ENCODE measurements at regions not wholly inside any gene's neighbourhood (a gene's known extent, or its start where the extent isn't known, plus 50 kb on each side); places are given as distances from the start of the nearest gene placed in this dataset.
"Not testable (repeated sequence)": the region's sequence is repeated elsewhere in the genome, so short reads cannot be mapped to it uniquely, and the experiment has no call there.

DNA sequence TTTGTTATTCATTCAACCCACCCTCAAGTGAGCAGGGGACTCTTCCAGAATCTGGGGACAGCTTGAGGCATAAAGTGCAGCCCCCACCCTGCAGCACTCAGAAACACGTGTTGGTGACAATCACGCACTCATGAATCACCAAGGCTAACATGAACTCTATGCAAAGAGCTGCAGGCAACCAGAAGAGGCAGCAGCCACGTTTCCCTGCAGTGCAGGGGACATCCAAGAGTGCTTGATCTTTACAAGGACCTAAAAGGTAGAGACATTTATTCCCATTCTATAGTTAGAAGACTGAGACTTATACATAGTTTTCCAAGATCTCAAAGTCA, 135.2 kb upstream of the GDF10 start:
- no peak for DNase-seq (ENCODE audit: low spot score in 2 of 2)
- no peak for FAIRE-seq

DNA sequence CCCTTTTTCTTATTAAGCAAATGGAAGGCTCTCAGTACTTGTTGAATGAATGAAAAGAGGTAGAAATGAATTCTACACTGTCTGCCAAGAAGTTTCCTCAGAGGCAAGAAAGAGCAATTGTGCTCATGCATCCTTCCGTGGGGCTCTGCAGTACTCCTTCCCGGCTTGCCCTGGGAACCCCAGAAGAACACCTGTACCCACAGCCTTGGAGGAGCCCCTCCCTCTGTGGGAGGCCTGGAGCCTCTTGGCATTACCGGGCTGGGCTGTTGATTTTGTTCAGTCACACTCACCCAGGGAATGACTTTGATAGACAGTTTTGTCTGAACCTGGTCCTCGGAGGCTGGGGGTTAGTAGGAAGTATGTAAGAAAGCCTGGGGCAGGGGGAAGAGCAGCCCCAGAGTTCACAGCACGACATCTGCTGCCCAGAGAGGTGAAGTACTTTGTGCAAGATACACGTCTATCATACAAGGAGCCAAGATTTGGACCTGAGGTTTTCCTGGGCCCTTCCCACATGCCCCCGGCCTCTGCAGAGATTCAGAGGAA, 134.8 kb upstream of the GDF10 start:
- FAIRE-seq (no peak), DNase-seq (ENCODE audit: low spot score in 2 of 2) (no peak)

DNA sequence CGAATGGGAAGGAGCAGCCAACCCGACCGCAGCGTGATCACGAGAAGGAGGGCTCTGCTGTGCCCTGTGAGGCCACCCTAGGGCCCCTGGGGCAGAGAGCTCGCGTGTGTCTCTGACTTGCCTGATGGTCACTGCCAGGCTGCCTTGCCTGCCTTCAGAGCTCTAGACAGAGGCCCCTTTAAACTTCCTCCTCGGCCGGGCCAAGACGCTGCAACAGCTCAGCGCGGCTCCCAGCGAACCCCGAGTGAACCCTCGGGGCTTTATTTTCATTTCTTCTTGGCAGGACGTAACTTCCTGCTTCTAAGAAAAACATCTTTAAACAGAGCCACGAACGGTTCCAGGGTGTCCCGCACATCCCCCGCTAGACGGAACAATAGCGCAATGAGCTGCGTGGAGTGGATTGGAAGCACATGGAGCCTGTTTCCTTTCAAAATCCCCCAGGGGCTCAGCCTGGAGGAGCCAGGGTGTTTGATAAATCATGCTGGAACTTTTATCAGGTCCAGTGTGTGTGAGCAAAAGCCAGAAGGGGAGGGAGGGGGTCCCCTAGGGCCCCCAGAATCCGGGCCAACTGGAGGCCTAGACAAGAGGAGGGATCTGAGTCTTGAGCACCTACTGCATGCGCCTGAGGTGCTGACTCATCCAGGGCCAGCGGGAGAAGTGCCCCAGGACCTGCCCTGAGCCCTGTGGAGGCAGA, 134.1 kb upstream of the GDF10 start:
- FAIRE-seq (no peak), DNase-seq (ENCODE audit: low spot score in 2 of 2) (peak in 1 of 2 donors; percentile 14)

DNA sequence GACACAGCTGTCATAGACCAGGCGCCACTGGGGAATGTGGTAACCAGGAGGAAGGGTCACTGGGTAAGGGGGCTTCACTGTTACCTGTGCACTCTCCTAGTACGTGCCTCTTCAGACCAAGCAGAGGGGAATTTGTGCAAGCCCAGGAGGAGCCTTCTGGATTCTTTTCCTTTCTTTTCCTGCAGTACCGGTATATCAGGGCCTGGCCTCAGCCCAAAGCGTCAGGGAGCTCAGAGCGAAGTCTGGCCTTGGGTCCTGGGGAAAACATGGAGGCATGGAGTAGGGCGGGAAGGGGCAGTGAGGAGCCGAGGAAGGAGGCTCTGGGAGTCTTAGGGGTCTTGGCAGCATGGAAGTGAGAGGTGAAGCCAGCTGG, 133.6 kb upstream of the GDF10 start:
- no peak for DNase-seq (ENCODE audit: low spot score in 2 of 2)
- FAIRE-seq, result no peak

DNA sequence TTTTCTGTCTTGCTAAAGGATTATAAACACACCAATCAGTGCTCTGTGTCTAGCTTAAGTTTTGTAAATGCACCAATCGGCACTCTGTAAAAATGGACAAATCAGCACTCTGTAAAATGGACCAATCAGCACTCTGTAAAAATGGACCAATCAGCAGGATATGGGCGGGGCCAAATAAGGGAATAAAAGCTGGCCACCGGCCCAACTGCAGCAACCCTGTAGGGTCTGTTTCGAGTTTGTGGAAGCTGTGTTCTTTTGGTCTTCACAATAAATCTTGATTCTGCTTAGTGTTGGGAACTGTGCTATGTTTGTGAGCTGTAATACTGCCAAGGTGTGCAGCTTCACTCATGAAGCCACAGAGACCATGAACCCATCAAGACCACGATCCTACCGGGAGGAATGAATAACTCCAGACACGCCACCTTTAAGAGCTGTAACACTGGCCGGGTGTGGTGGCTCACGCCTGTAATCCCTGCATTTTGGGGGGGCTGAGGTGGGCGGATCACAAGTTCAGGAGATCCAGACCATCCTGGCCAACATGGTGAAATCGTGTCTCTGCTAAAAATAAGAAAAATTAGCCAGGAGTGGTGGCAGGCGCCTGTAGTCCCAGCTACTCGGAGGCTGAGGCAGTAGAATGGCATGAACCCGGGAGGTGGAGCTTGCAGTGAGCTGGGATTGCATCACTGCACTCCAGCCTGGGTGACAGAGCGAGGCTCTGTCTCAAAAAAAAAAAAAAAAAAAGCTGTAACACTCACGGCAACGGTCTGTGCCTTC, 133.0 kb upstream of the GDF10 start:
- not testable (repeated sequence) for FAIRE-seq; DNase-seq (ENCODE audit: low spot score in 2 of 2)

DNA sequence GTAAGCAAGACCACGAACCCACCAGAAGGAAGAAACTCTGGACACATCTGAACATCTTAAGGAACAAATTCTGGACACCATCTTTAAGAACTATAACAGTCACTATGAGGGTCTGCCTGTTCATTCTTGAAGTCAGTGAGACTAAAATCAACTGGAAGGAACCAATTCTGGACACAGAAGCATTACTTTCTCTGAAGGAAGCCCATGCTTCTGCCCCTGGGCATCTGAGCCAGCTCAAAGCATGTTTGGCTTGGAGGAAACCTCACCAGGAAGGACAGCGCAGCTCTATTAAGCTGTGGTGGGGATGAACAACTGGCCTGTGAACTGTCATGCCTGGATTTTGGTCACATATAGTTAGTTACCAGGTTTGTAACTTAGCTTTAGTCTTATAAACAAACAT, 132.4 kb upstream of the GDF10 start:
- FAIRE-seq, result no peak
- DNase-seq (ENCODE audit: low spot score in 2 of 2), result no peak

DNA sequence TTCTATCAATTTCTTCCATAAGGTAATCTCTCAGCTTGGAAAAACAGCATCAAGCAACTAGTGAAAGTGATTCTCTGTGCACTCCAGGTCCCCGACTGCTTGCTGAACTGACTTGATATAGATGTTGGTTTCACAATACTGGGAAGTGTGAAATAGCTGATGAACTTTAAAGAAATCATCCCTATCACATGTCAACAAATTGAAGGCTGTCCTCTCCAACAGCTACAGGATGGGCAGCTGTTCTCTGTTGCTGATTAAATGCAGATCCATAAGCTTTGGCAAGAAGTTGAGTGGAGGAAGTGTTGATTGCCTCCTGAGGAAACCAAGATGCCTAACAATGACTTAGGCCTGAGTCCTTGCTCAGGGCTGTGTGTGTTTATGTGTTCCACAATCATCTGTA, 130.4 kb upstream of the GDF10 start:
- FAIRE-seq, result no peak
- no peak for DNase-seq (ENCODE audit: low spot score in 2 of 2)

DNA sequence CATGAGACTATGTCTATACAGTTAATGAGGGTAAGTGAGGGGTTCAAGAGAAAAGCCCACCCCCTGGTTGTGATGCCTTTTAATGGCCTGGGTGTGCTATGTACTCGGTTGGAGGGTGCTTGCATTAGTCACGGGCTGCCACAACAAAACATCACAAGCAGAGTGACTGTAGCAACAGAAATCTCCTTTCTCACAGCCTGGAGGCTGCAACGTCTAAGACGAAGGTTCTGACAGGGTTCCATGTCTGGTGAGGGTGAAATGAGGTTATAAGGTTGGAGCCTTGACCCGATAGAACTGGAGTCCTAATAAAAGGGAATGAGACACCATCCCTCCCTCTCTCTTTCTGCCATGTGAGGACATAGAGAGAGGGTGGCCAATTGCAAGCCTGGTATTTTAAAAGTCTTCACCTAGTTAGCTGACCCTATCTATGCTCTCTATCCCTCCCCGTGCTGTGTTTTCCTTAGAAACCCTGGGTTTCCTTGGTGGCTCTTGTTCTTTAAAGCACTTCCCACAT, 126.0 kb upstream of the GDF10 start:
- FAIRE-seq (no peak), DNase-seq (ENCODE audit: low spot score in 2 of 2) (no peak)

DNA sequence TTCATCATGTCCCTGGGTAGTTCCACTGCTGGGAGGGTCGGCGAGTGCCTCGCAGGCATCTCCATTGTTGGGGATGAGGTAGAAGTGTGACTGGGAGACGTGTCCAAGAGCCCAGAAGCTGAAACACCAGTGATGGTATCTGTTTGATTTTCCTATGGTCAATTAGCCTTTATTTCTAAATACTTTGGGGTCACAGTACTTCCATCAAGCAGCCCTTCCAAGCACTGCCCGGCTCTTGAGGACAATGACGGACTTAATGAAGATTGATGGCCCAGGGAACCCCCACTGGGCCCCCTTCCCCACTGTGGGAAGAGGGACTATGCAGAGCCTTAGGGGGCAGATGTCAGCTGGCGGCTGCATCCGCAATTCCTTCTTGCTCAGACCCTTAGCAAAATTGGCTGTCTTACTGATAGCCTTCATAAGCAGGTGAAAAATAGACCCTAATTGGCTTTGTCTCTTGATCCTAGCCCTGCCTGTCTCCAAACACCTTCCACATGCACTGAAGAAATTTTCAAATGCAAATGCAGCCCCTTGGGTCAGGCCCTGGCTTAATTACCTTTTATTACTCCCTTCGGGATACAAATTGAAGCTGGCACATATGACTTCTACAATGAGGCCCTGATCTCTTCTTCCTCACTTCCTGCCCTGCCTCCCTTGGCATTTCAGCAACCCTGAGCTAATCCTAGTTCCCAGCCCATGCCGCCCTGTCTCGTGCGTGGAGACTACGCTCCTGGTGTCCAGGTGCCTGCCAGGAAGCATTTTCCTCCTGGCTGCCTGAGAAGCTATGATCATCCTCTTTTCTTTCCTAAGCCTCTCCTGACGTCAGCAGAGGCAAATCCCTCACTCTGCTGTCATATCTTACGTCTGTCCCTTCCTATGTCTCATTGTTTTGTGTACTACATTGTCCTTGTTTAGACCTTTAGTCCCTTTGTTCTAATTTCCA, 124.5 kb upstream of the GDF10 start:
- no peak for DNase-seq (ENCODE audit: low spot score in 2 of 2)
- FAIRE-seq, result no peak

DNA sequence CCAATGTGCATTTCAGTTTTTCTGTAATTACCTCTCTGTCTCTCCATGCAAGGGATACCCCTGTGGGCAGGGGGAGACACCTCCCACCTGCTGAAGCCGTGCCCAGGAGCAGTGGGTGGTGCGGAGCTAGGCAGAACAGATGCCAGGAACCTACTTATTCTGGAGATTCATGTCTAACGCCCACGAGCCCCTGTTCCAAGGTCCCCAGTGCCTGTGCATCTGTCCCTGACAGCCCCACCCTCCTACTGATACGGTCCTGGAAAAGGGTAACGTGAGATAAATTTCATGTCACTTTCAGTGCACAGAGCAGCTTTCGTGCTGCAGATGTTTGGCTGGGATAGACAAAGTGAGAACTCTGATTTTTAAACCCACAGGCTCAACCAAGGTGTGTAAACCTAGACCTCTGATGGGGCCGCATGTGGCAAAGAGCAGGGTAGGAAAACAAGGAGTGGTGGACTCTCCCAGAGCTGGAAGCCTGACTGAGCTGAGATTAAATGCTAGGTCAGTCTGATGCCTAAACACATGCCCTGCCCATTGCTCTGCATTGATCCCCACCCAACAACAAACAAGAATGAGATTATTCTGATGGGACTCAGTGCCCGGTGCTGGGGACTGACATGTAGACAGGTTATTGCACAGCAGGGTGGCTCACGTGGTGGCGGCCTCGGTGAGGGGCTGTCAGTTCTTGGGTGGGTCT, 123.6 kb upstream of the GDF10 start:
- DNase-seq (ENCODE audit: low spot score in 2 of 2), result no peak

DNA sequence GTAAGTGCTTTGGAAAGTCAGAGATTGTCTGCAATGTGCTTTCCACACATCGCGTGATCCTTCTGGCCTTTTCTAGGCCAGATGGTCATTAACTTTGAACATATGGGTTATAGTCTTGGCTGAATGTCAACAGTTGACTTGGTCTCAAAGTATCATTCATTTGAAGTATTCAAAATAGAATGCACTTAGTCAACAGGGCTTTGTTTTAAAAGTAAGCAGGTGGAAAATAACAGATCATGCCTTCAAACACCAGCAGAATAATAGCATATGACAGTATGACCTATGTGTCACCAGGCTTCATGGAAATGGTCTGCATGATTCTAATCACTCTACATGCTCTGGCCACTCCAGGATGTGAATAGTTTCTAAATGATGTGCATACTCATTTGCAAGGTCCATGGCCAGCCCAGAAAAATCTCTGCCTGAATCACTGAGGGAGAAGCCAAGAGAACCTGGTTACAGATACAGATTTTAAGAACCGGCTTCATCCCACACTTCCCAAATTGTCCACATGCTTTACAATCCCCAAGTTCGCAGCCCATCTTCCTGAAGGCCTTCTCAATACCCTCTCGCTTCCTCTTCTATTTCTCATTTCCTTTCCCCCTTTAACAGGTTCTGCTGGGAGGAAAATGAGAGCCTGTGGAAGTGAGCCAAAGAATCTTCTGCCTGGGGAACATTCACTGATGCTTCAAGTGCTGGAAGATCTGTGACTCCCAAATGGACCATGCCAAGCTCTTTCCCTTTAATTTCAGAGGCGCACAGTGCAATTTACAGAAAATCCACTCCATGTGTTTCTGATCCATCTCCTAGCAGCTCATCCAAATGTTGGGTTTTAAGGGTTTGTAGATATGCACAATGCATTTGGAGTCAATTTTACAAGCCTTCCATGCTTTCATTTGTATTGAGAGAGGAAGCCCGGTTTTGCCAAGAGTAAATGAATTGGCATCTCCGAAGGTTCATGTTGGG, 122.8 kb upstream of the GDF10 start:
- no peak for FAIRE-seq
- no peak for DNase-seq (ENCODE audit: low spot score in 2 of 2)

More for the DNA sequence above, 123.6 kb upstream of the GDF10 start:
- FAIRE-seq, result no peak

DNA sequence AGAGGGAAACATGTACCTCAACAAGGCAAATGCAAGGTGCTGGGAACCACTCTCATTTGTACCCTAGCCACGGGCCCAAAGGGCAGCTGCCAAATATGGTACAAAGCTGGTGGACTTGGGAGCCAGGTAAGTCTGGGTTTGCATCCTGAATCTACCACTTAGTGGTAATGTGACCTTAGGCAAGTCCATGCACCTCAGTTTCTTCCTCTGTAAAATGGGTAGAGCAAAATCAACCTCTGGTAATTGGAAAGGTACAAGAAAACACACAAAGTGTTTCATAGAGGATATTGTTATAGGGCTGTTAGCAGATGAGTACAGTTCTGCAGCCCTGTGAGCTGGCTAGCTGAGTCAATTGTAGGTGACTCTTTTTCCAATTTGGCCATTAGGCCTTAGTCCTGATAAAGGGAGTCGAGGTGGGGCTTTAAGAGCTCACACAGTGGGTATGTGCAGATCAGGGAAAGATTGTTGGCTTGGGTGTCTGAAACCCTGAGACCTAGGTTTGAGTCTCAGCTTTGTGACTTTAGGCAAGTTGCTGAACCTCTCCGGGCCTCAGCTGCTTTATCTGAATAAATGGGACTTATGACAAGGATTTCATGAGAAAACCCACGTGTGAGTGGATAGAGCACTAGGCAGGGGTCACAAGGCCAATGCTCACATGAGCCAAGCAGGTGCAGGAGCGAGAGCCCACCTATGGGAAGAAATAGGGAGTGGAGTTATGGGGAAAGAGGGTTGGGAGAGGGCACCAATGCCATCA, 121.3 kb upstream of the GDF10 start:
- no peak for DNase-seq (ENCODE audit: low spot score in 2 of 2)
- no peak for FAIRE-seq

DNA sequence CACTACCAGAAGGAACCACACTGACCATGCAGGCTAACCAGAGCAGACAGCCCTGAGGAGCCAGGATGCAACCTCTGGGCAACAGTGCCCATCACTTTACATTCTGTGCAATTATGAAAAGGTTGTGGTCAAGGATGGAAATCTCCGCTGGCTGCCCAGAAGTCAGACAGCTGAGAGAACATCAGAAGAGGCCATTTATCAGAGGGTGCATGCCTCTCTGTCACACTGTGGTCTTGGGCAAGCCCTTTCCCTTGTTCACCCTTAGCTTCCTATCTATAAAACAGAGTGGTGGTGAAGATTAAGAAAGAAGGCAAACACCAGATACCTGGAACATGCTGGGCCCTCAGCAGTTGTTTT, 120.7 kb upstream of the GDF10 start:
- no peak for DNase-seq (ENCODE audit: low spot score in 2 of 2)
- FAIRE-seq, result no peak

DNA sequence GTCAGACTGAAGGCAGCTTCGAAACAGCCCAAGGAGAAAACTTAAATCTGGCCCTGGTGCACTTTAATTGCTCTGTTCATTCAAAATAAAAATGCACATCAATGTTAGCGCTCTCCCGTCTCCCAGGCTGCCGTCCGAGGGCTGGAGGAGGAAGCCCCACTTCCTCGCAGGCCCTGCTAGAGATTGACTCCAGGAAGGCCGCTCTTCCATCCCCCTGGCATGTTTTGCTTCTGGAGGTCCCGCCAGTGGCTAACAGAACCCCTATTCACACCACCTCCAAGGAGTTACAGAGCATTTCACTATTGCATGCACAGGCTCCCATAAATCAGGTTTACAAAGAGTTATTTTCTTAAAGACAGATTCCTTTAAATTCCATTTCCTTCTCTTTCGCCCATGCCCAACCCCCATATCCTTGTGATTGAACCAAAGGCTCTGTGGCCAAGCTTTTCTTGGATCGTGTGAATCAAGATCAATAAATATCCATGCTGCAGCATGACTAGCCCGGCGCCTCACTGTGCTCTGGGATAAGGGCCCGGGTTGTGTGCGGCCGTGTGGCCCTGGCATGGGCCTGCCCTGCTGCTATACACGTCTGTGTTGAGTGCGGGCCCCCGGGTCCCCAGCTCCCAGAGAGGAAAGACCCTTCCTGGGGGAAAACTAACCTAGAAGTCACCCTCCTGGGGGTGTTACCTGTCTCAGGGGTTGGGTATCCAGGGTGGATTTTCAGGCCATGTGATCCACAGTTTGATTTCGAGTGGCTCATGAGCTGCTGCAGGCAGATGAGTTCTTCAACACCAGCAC, 118.7 kb upstream of the GDF10 start:
- DNase-seq (ENCODE audit: low spot score in 2 of 2), result no peak
- FAIRE-seq, result no peak

DNA sequence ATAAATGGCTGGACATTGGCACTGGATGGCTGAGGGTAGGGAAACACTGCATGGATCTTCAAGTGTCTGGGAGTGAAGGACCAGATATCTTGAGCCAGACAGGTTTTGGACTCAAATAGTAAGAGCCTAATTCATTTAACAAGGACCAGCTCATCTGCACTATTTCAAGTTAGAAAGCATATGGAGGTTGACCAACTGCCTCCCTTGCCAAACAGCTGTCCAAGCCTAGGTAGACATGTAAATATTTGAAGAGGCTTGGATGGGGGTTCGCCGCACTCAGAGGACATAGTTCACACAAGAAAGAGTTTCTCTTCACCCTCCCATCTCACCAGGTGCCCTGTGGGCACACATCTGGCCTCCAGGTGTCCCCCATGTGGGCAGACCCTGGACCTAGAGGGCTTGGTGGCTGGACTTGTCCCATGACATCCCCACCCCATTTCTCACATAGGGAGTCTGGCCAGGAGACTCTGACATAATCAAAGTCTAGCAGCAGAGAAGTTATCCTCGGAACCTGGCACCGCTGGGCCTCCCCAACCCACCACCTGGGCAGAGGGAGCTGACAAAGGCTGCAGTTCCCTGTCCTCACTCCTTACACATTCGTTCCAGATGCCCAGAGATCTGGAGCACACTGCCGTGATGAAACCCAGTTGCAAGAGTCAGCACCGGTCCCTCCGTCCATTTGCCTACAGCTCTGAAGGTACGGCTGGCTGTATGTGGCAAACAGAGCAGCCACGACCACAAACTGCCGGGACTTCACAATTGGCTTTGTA, 116.9 kb upstream of the GDF10 start:
- no peak for FAIRE-seq
- no peak for DNase-seq (ENCODE audit: low spot score in 2 of 2)

DNA sequence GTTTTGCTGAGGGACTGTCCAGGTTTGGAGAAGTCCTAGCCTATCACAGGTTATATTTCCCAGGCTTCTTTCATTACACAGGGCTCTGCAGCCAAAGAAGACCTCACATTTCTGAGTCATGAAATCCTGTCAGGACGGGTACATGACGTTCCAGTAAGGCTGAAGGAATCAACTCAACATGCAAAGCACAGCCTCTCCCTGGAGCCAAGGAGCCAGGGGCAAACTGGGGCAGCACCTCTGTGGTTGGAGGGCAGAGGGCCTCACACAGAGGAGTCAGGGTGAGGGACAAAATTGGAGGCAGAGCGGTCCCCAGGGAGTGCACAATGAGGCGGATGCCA, 116.3 kb upstream of the GDF10 start:
- FAIRE-seq, result no peak
- DNase-seq (ENCODE audit: low spot score in 2 of 2), result no peak

DNA sequence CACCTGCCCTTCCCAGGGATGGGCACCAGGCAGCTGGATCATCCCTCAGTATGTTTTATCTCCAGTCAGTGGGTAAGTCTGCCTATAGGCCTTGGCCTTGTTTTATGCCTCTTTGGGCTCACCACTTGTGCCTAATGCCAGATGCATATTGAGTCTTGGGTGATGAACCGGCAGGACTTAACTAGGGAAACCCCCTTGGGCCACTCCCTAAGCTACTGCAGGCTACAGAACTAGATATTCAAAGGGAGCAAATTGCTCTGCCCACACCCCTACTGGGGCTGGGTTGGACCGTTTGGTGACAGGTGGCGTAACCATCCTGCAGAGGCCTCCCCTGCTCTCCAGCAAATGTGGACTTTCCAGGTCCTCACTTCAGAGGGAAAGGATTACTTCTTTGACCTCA, 115.7 kb upstream of the GDF10 start:
- FAIRE-seq, result no peak
- DNase-seq (ENCODE audit: low spot score in 2 of 2), result no peak

Measured in frontal cortex (tissue), 3 donors.